ENCODE measurements at regions not wholly inside any gene's neighbourhood (a gene's known extent, or its start where the extent isn't known, plus 50 kb on each side); places are given as distances from the start of the nearest gene placed in this dataset.

- H3K4me3 ChIP-seq (replicated peaks in 1 of 2; ENCODE audit: low read depth in 2 of 2, low read length in 2 of 2) = no peak overlapping the region
- no peak for DNase-seq (ENCODE audit: low read depth in 2 of 2)
- TF ChIP-seq CTCF (IDR thresholded peaks at IDR 0.05; ENCODE audit: low read depth, low read length) = no peak
Measured at GRCh38 chr6:4344317-4344899, 209.0 kb upstream of the ECI2 start.

GRCh38 chr6:4342407-4343137, 207.2 kb upstream of the ECI2 start:
- H3K4me3 ChIP-seq (replicated peaks in 1 of 2; ENCODE audit: low read depth in 2 of 2, low read length in 2 of 2) = no peak overlapping the region
- TF ChIP-seq CTCF (IDR thresholded peaks at IDR 0.05; ENCODE audit: low read depth, low read length) = no peak
- peak in 1 of 2 donors; percentile 21 for DNase-seq (ENCODE audit: low read depth in 2 of 2)

- no peak overlapping the region for H3K4me3 ChIP-seq (replicated peaks in 1 of 2; ENCODE audit: low read depth in 2 of 2, low read length in 2 of 2)
- no peak for TF ChIP-seq CTCF (IDR thresholded peaks at IDR 0.05; ENCODE audit: low read depth, low read length)
- DNase-seq (ENCODE audit: low read depth in 2 of 2) = no peak
Measured at GRCh38 chr6:4341078-4341797, 205.9 kb upstream of the ECI2 start.

- no peak for DNase-seq (ENCODE audit: low read depth in 2 of 2)
- TF ChIP-seq CTCF (IDR thresholded peaks at IDR 0.05; ENCODE audit: low read depth, low read length) = no peak
- H3K4me3 ChIP-seq (replicated peaks in 1 of 2; ENCODE audit: low read depth in 2 of 2, low read length in 2 of 2) = no peak overlapping the region
Measured at GRCh38 chr6:4340544-4340943, 205.2 kb upstream of the ECI2 start.

GRCh38 chr6:4338884-4339283, 203.5 kb upstream of the ECI2 start:
- TF ChIP-seq CTCF (IDR thresholded peaks at IDR 0.05; ENCODE audit: low read depth, low read length) = no peak
- no peak for DNase-seq (ENCODE audit: low read depth in 2 of 2)
- H3K4me3 ChIP-seq (replicated peaks in 1 of 2; ENCODE audit: low read depth in 2 of 2, low read length in 2 of 2) = no peak overlapping the region

- H3K4me3 ChIP-seq (replicated peaks in 1 of 2; ENCODE audit: low read depth in 2 of 2, low read length in 2 of 2) = no peak overlapping the region
- no peak for TF ChIP-seq CTCF (IDR thresholded peaks at IDR 0.05; ENCODE audit: low read depth, low read length)
- DNase-seq (ENCODE audit: low read depth in 2 of 2) = peak; percentile 58 to 60
Measured at GRCh38 chr6:4336778-4337442, 201.5 kb upstream of the ECI2 start.
